HepG2 (cell line): ENCODE measurements at regions not wholly inside any gene's neighbourhood (a gene's known extent, or its start where the extent isn't known, plus 50 kb on each side); places are given as distances from the start of the nearest gene placed in this dataset.

Experiments
- ATAC-seq: fragments of 200-7000 bp; cut with Tn5 transposase; 3 replicates; pipeline ENCODE4 v1.9.1; 2020; ENCODE audit warnings: mild to moderate bottlenecking, moderate library complexity
- BruUV-seq: library from RNA; stranded (reverse); fragments of 400-500 nt; replicated peaks from 2 replicates; lab custom pipeline; 2021; lab: Mats Ljungman, UMichigan
- CTCF ChIA-PET: fragments of 300-600 bp; formaldehyde crosslinking; extraction: SDS; loops from one replicate; lab custom pipeline; 2021; ENCODE audit warnings: low total read pairs, inconsistent platforms, low intra/inter-chr PET ratio; lab: Yijun Ruan, JAX
- POLR2A ChIA-PET: fragments of 350-600 bp; sonication (Branson Sonifier 250); formaldehyde crosslinking; loops from one replicate; lab custom pipeline; 2020; ENCODE audit warnings: antibody characterized with exemption, inconsistent platforms; lab: Yijun Ruan, JAX
- DNase-seq: peaks from one replicate; pipeline ENCODE4 v3.0.0-alpha.2; 2015; ENCODE audit warnings: low spot score
- FAIRE-seq: peaks from 3 replicates; lab custom pipeline; 2011; peaks lifted over from hg19 to GRCh38; lab: Jason Lieb, UNC
- H2AFZ ChIP-seq: one replicate; pipeline ENCODE4 v1.6.1; 2011; ENCODE audit warnings: low read length, inconsistent platforms
- H3K27ac ChIP-seq: fragments of 300-600 bp; 3 replicates; pipeline ENCODE4 v1.8.0; 2011; ENCODE audit warnings: mixed run types, mild to moderate bottlenecking, mixed read lengths, low read length, inconsistent platforms; ENCODE audit not compliant: insufficient read depth; ENCODE audit errors: extremely low read length
- H3K27me3 ChIP-seq, 2 experiments: fragments of 200-600 bp in 1 of 2; 2 replicates in 1 of 2; 3 replicates in 1 of 2; pipeline versions ENCODE4 v1.6.0 to v1.8.0; 2011; ENCODE audit warnings: low read length in 2 of 2, mild to moderate bottlenecking in 2 of 2, moderate library complexity in 2 of 2, inconsistent platforms in 1 of 2; ENCODE audit not compliant: insufficient read depth in 2 of 2, control insufficient read depth in 1 of 2
- H3K36me3 ChIP-seq, 2 experiments: fragments of 200-600 bp in 1 of 2; replicated peaks in 1 of 2; 2 replicates in 1 of 2; 3 replicates in 1 of 2; pipeline versions ENCODE4 v1.5.1 to v1.8.0; 2011; ENCODE audit warnings: low read length in 2 of 2, inconsistent platforms in 1 of 2; ENCODE audit not compliant: insufficient read depth in 2 of 2, control insufficient read depth in 1 of 2
- H3K4me1 ChIP-seq: 2 replicates; pipeline ENCODE4 v1.5.1; 2012; ENCODE audit warnings: low read length, inconsistent platforms; ENCODE audit not compliant: insufficient read depth
- H3K4me2 ChIP-seq: 2 replicates; pipeline ENCODE4 v1.6.0; 2011; ENCODE audit warnings: low read depth, low read length, inconsistent platforms
- H3K4me3 ChIP-seq, 3 experiments: fragments of 200-600 bp in 1 of 3; sonication (generic), shearing (Covaris generic) in 1 of 3; replicated peaks in 1 of 3; 2 replicates each; pipeline ENCODE4 v1.5.1; 2011 to 2016; ENCODE audit warnings: low read length in 3 of 3, inconsistent platforms in 2 of 3, low read depth in 2 of 3, mild to moderate bottlenecking in 2 of 3, control low read depth in 1 of 3, mixed read lengths in 1 of 3; ENCODE audit not compliant: insufficient read depth in 1 of 3
- H3K79me2 ChIP-seq: one replicate; pipeline ENCODE4 v1.6.1; 2011; ENCODE audit warnings: low read length, inconsistent platforms; ENCODE audit not compliant: insufficient read depth
- H3K9ac ChIP-seq: 2 replicates; pipeline ENCODE4 v1.6.0; 2011; ENCODE audit warnings: mild to moderate bottlenecking, low read depth, low read length, inconsistent platforms; ENCODE audit not compliant: insufficient read depth
- H3K9me3 ChIP-seq: 2 replicates; pipeline ENCODE4 v1.5.1; 2012; ENCODE audit warnings: mild to moderate bottlenecking, low read length
- H4K20me1 ChIP-seq: 2 replicates; pipeline ENCODE4 v1.6.0; 2011; ENCODE audit warnings: inconsistent platforms, mild to moderate bottlenecking, low read length, moderate library complexity; ENCODE audit not compliant: insufficient read depth
- CREB1 ChIP-seq, 2 experiments: fragments of 450-650 bp in 1 of 2; IDR thresholded peaks; 2 replicates each; pipeline ENCODE4 v1.6.1; 2016 to 2017; ENCODE audit warnings: control low read depth in 1 of 2, mild to moderate bottlenecking in 1 of 2, missing compliant biosample characterization in 1 of 2, missing genetic modification characterization in 1 of 2
- WGBS: methylation state at CpG from one replicate; pipeline ENCODE4 v1.1.6; 2017; ENCODE audit warnings: low lambda C conversion rate; 5-methylcytosine and 5-hydroxymethylcytosine counted together
- in situ Hi-C: cut with HindIII; loops from 2 replicates; pipeline ENCODE4 v1.10.0; 2017; ENCODE audit warnings: low pct_unique_long_range_greater_than_20kb; ENCODE audit not compliant: extremely low pct_ligation_motif_present
- intact Hi-C: fragments of 100-400 bp; cut with micrococcal nuclease; formaldehyde crosslinking; loops from one replicate; pipeline ENCODE4 v1.10.0; 2022; ENCODE audit not compliant: unreplicated experiment
- TF ChIP-seq, protein P1 (sequence below): sonication (generic); formaldehyde crosslinking; IDR thresholded peaks from 2 replicates; pipeline ENCODE4 v1.4.0; 2020; ENCODE audit warnings: low read depth, missing genetic modification reagents

DNA sequence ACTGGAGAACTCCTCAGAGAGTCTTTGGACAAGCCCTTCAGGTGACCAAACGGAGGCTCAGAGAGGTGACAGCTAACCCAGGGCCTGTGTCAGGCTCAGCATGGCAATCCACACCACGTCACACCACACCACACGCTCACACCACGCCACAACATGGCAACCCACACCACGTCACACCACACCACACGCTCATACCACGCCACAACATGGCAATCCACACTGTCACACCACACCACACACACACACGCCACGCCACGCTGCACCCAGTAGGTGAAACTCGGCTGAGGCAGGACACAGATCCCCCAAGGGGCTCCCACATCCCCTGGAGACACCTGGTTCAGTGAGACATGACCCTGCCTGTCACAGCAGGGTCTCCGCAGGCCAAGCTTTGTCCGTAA, 107.3 kb downstream of the PDGFA start (continued):
- TF ChIP-seq CREB1 (IDR thresholded peaks at IDR 0.05), result peak; percentile 62
- no peak for TF ChIP-seq CREB1 (CRISPR knock-in tag; IDR thresholded peaks at IDR 0.05)
- TF ChIP-seq, all 625 proteins: peak for 1

DNA sequence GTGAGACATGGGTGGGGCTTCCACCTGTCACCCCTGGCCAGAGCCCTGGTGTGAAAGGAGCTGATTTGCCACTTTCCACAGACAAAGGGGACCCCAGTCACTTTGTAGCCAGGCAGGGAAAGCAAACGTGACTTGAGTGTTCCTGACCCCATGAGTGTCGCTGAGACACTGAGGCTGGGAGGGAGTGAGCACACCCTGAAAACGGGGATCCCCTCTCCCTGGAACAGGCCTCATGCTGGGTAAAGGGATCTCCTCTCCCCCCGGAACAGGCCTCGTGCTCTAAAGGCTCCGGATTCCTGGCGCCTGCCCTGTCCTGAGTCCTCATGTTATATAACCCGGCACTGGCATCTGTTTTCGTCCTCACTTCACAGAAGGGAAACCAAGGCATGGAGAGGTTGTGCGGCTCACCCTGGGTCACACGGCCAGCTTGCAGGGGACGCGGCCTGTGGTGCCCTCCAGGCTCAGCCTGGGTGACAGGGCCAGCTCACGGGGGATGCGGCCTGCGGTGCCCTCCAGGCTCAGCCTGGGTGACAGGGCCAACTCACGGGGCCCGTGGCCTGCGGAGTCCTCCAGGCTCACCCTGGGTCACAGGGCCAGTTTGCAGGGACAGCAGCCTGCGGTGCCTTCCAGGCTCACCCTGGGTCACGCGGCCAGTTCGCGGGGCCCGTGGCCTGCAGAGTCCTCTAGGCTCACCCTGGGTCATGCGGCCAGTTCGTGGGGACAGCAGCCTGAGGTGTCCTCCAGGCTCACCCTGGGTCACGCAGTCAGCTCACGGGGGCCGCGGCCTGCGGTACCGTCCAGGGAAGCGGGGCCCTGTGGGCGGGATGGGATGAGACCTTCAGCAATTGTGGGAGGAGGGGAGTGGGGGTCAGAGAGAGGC, 104.7 kb downstream of the PDGFA start:
- POLR2A ChIA-PET, result no interaction called here
- Histone ChIP-seq H3K4me1 (peaks cover 4% of the 10 kb centered on the region), H3K27ac (no peak overlapping the region), H2AFZ (no peak overlapping the region), H3K9me3 (no peaks in the 10 kb centered on the region), H4K20me1 (no peaks in the 10 kb centered on the region), H3K27me3 (peaks cover 9 to 56% of the 10 kb centered on the region in 2 experiments), H3K4me3 (no peak overlapping the region), H3K9ac (no peak overlapping the region), H3K79me2 (no peaks in the 10 kb centered on the region), H3K36me3 (no peaks in the 10 kb centered on the region), H3K4me2 (no peak overlapping the region)
- TF ChIP-seq, protein P1, sequence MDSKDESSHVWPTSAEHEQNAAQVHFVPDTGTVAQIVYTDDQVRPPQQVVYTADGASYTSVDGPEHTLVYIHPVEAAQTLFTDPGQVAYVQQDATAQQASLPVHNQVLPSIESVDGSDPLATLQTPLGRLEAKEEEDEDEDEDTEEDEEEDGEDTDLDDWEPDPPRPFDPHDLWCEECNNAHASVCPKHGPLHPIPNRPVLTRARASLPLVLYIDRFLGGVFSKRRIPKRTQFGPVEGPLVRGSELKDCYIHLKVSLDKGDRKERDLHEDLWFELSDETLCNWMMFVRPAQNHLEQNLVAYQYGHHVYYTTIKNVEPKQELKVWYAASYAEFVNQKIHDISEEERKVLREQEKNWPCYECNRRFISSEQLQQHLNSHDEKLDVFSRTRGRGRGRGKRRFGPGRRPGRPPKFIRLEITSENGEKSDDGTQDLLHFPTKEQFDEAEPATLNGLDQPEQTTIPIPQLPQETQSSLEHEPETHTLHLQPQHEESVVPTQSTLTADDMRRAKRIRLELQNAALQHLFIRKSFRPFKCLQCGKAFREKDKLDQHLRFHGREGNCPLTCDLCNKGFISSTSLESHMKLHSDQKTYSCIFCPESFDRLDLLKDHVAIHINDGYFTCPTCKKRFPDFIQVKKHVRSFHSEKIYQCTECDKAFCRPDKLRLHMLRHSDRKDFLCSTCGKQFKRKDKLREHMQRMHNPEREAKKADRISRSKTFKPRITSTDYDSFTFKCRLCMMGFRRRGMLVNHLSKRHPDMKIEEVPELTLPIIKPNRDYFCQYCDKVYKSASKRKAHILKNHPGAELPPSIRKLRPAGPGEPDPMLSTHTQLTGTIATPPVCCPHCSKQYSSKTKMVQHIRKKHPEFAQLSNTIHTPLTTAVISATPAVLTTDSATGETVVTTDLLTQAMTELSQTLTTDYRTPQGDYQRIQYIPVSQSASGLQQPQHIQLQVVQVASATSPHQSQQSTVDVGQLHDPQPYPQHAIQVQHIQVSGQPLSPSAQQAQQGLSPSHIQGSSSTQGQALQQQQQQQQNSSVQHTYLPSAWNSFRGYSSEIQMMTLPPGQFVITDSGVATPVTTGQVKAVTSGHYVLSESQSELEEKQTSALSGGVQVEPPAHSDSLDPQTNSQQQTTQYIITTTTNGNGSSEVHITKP, result no peak
- intact Hi-C loops (no loop called here), in situ Hi-C loops (no loop called here)
- WGBS, result 41% methylated on average over 8 of the region's 35 CpGs
- ATAC-seq (peak; percentile 25), DNase-seq (no peak), FAIRE-seq (no peak)
- CTCF ChIA-PET, result no interaction called here
- no TSS peak for BruUV-seq
